K562 (cell line): ENCODE measurements at regions not wholly inside any gene's neighbourhood (a gene's known extent, or its start where the extent isn't known, plus 50 kb on each side); places are given as distances from the start of the nearest gene placed in this dataset.

Source experiments
- CTCF ChIP-seq, 3 experiments: IDR thresholded peaks in 2 of 3; conservative IDR thresholded peaks in 1 of 3; 2 replicates each; pipeline ENCODE4 v1.5.1; 2011 to 2012; ENCODE audit warnings: low read length in 3 of 3, mild to moderate bottlenecking in 3 of 3, control low read depth in 2 of 3, improper control_type of control experiment in 1 of 3, inconsistent platforms in 1 of 3, low read depth in 1 of 3, mixed read lengths in 1 of 3, moderate library complexity in 1 of 3; ENCODE audit not compliant: insufficient read depth in 2 of 3
- DPF2 ChIP-seq: fragments of 450-650 bp; IDR thresholded peaks from 2 replicates; pipeline ENCODE4 v1.6.1; 2016
- EGR1 ChIP-seq: fragments of 450-650 bp; conservative IDR thresholded peaks from 2 replicates; pipeline ENCODE4 v1.6.1; 2017; ENCODE audit warnings: mild to moderate bottlenecking
- EZH2 ChIP-seq: IDR thresholded peaks from 2 replicates; pipeline ENCODE4 v1.6.1; 2012; ENCODE audit warnings: low read depth, mild to moderate bottlenecking, inconsistent platforms, low read length, borderline replicate concordance
- FOXK2 ChIP-seq, 2 experiments: fragments of 450-650 bp; IDR thresholded peaks in 1 of 2; conservative IDR thresholded peaks in 1 of 2; 2 replicates each; pipeline ENCODE4 v1.6.1; 2016; ENCODE audit warnings: low read depth in 2 of 2, mild to moderate bottlenecking in 1 of 2
- HDAC6 ChIP-seq: IDR thresholded peaks from 2 replicates; pipeline ENCODE4 v1.6.1; 2012; ENCODE audit warnings: low read depth, mild to moderate bottlenecking, control low read depth, inconsistent platforms, low read length, moderate library complexity
- KLF10 ChIP-seq: fragments of 250-450 bp; sonication (Bioruptor Pico); IDR thresholded peaks from 2 replicates; pipeline ENCODE4 v1.6.1; 2021; ENCODE audit warnings: matching md5 sums
- MXI1 ChIP-seq: IDR thresholded peaks from 2 replicates; pipeline ENCODE4 v1.6.1; 2011; ENCODE audit warnings: low read depth, mild to moderate bottlenecking, improper control_type of control experiment, low read length
- PML ChIP-seq: IDR thresholded peaks from 2 replicates; pipeline ENCODE4 v1.6.1; 2012; ENCODE audit warnings: low read length, inconsistent platforms
- POLR2AphosphoS5 ChIP-seq: IDR thresholded peaks from 2 replicates; pipeline ENCODE4 v1.6.1; 2011; ENCODE audit warnings: mild to moderate bottlenecking, low read depth, low read length, moderate library complexity; ENCODE audit not compliant: control insufficient read depth, insufficient read depth
- PRDM10 ChIP-seq: fragments of 450-650 bp; IDR thresholded peaks from 2 replicates; pipeline ENCODE4 v1.6.1; 2018; ENCODE audit not compliant: partially characterized antibody
- SIN3A ChIP-seq, 2 experiments: fragments of 150-350 bp in 1 of 2; IDR thresholded peaks; 2 replicates each; pipeline ENCODE4 v1.6.1; 2011 to 2016; ENCODE audit warnings: borderline replicate concordance in 2 of 2, low read depth in 2 of 2, low read length in 2 of 2, mild to moderate bottlenecking in 2 of 2, moderate library complexity in 2 of 2; ENCODE audit not compliant: control insufficient read depth in 1 of 2
- YY1 ChIP-seq, 3 experiments: IDR thresholded peaks; 2 replicates each; pipeline ENCODE4 v1.6.1; 2011; ENCODE audit warnings: low read length in 2 of 3, mild to moderate bottlenecking in 2 of 3, moderate library complexity in 2 of 3, borderline replicate concordance in 1 of 3, control low read depth in 1 of 3, low read depth in 1 of 3; ENCODE audit not compliant: insufficient read depth in 3 of 3, insufficient replicate concordance in 2 of 3, control insufficient read depth in 1 of 3, insufficient read length in 1 of 3; ENCODE audit errors: extremely low read depth in 1 of 3

GRCh38 chr5:81802020-81802419, 51.1 kb upstream of the SSBP2 start:
- TF ChIP-seq CTCF (IDR thresholded peaks at IDR 0.05 in 2 of 3, conservative IDR thresholded peaks at IDR 0.05 in 1 of 3; ENCODE audit: insufficient read depth in 2 of 3, low read depth in 1 of 3, low read length in 3 of 3) = no peak
- no peak for TF ChIP-seq EZH2
- TF ChIP-seq YY1 (IDR thresholded peaks at IDR 0.05; ENCODE audit: borderline replicate concordance in 1 of 3, control insufficient read depth in 1 of 3, extremely low read depth in 1 of 3, insufficient read depth in 3 of 3, insufficient read length in 1 of 3, insufficient replicate concordance in 2 of 3, low read depth in 1 of 3, low read length in 2 of 3) = no peak
- TF ChIP-seq DPF2 = no peak
- no peak for TF ChIP-seq POLR2AphosphoS5
- no peak for TF ChIP-seq PML
- TF ChIP-seq EGR1 = no peak
- TF ChIP-seq PRDM10 = no peak
- no peak for TF ChIP-seq KLF10 (CRISPR knock-in tag)
- no peak for TF ChIP-seq HDAC6
- TF ChIP-seq FOXK2 (conservative IDR thresholded peaks at IDR 0.05 in 1 of 2, IDR thresholded peaks at IDR 0.05 in 1 of 2; ENCODE audit: low read depth in 2 of 2) = no peak
- TF ChIP-seq MXI1 = no peak
- TF ChIP-seq SIN3A (IDR thresholded peaks at IDR 0.05; ENCODE audit: borderline replicate concordance in 2 of 2, control insufficient read depth in 1 of 2, low read depth in 2 of 2, low read length in 2 of 2) = no peak
